ENCODE measurements at regions not wholly inside any gene's neighbourhood (a gene's known extent, or its start where the extent isn't known, plus 50 kb on each side); places are given as distances from the start of the nearest gene placed in this dataset.

GRCh38 chr4:137998666-137999429, 243.3 kb downstream of the SLC7A11 start:
- Histone ChIP-seq H3K9ac (ENCODE audit: low read length in 5 of 5) (no peak overlapping the region), H3K9me3 (ENCODE audit: control insufficient read depth in 5 of 5, low read length in 5 of 5) (no peaks in the 10 kb centered on the region), H3K36me3 (ENCODE audit: control insufficient read depth in 5 of 5, insufficient read depth in 5 of 5, low read length in 5 of 5) (no peaks in the 10 kb centered on the region), H3K4me1 (ENCODE audit: control insufficient read depth in 5 of 5, insufficient read depth in 5 of 5, low read length in 5 of 5) (no peaks in the 10 kb centered on the region), H3K27me3 (ENCODE audit: control insufficient read depth in 5 of 5, insufficient read depth in 4 of 5, low read length in 5 of 5) (no peaks in the 10 kb centered on the region), H3K4me3 (ENCODE audit: low read depth in 1 of 5, low read length in 5 of 5) (no peak overlapping the region), H3K27ac (ENCODE audit: low read depth, low read length) (no peak overlapping the region)

GRCh38 chr4:137997496-137997895, 244.7 kb downstream of the SLC7A11 start:
- Histone ChIP-seq H3K36me3 (ENCODE audit: control insufficient read depth in 5 of 5, insufficient read depth in 5 of 5, low read length in 5 of 5) (no peaks in the 10 kb centered on the region), H3K27me3 (ENCODE audit: control insufficient read depth in 5 of 5, insufficient read depth in 4 of 5, low read length in 5 of 5) (no peaks in the 10 kb centered on the region), H3K9ac (ENCODE audit: low read length in 5 of 5) (no peak overlapping the region), H3K4me1 (ENCODE audit: control insufficient read depth in 5 of 5, insufficient read depth in 5 of 5, low read length in 5 of 5) (no peaks in the 10 kb centered on the region), H3K9me3 (ENCODE audit: control insufficient read depth in 5 of 5, low read length in 5 of 5) (no peaks in the 10 kb centered on the region), H3K4me3 (ENCODE audit: low read depth in 1 of 5, low read length in 5 of 5) (no peak overlapping the region), H3K27ac (ENCODE audit: low read depth, low read length) (no peak overlapping the region)

- Histone ChIP-seq H3K4me3 (ENCODE audit: low read depth in 1 of 5, low read length in 5 of 5) (no peak overlapping the region), H3K27me3 (ENCODE audit: control insufficient read depth in 5 of 5, insufficient read depth in 4 of 5, low read length in 5 of 5) (no peaks in the 10 kb centered on the region), H3K27ac (ENCODE audit: low read depth, low read length) (no peak overlapping the region), H3K36me3 (ENCODE audit: control insufficient read depth in 5 of 5, insufficient read depth in 5 of 5, low read length in 5 of 5) (no peaks in the 10 kb centered on the region), H3K9ac (ENCODE audit: low read length in 5 of 5) (no peak overlapping the region), H3K9me3 (ENCODE audit: control insufficient read depth in 5 of 5, low read length in 5 of 5) (no peaks in the 10 kb centered on the region), H3K4me1 (ENCODE audit: control insufficient read depth in 5 of 5, insufficient read depth in 5 of 5, low read length in 5 of 5) (no peaks in the 10 kb centered on the region)
Observed at GRCh38 chr4:137994853-137995252, 247.3 kb downstream of the SLC7A11 start.

- Histone ChIP-seq H3K9ac (ENCODE audit: low read length in 5 of 5) (no peak overlapping the region), H3K9me3 (ENCODE audit: control insufficient read depth in 5 of 5, low read length in 5 of 5) (no peaks in the 10 kb centered on the region), H3K27me3 (ENCODE audit: control insufficient read depth in 5 of 5, insufficient read depth in 4 of 5, low read length in 5 of 5) (no peaks in the 10 kb centered on the region), H3K4me3 (ENCODE audit: low read depth in 1 of 5, low read length in 5 of 5) (no peak overlapping the region), H3K4me1 (ENCODE audit: control insufficient read depth in 5 of 5, insufficient read depth in 5 of 5, low read length in 5 of 5) (no peaks in the 10 kb centered on the region), H3K36me3 (ENCODE audit: control insufficient read depth in 5 of 5, insufficient read depth in 5 of 5, low read length in 5 of 5) (no peaks in the 10 kb centered on the region), H3K27ac (ENCODE audit: low read depth, low read length) (no peak overlapping the region)
Observed at GRCh38 chr4:137993232-137993631, 248.9 kb downstream of the SLC7A11 start.

GRCh38 chr4:137981277-137981676, 260.9 kb downstream of the SLC7A11 start:
- no peaks in the 10 kb centered on the region for H3K9me3 ChIP-seq (ENCODE audit: control insufficient read depth in 5 of 5, low read length in 5 of 5)
- H3K36me3 ChIP-seq (ENCODE audit: control insufficient read depth in 5 of 5, insufficient read depth in 5 of 5, low read length in 5 of 5): no peaks in the 10 kb centered on the region
- H3K9ac ChIP-seq (ENCODE audit: low read length in 5 of 5): no peak overlapping the region
- H3K4me1 ChIP-seq (ENCODE audit: control insufficient read depth in 5 of 5, insufficient read depth in 5 of 5, low read length in 5 of 5): no peaks in the 10 kb centered on the region
- no peak overlapping the region for H3K4me3 ChIP-seq (ENCODE audit: low read depth in 1 of 5, low read length in 5 of 5)
- H3K27me3 ChIP-seq (ENCODE audit: control insufficient read depth in 5 of 5, insufficient read depth in 4 of 5, low read length in 5 of 5): no peaks in the 10 kb centered on the region
- no peak overlapping the region for H3K27ac ChIP-seq (ENCODE audit: low read depth, low read length)

GRCh38 chr4:137980641-137981040, 261.5 kb downstream of the SLC7A11 start:
- H3K9ac ChIP-seq (ENCODE audit: low read length in 5 of 5): no peak overlapping the region
- no peaks in the 10 kb centered on the region for H3K9me3 ChIP-seq (ENCODE audit: control insufficient read depth in 5 of 5, low read length in 5 of 5)
- H3K4me3 ChIP-seq (ENCODE audit: low read depth in 1 of 5, low read length in 5 of 5): no peak overlapping the region
- no peaks in the 10 kb centered on the region for H3K27me3 ChIP-seq (ENCODE audit: control insufficient read depth in 5 of 5, insufficient read depth in 4 of 5, low read length in 5 of 5)
- no peaks in the 10 kb centered on the region for H3K36me3 ChIP-seq (ENCODE audit: control insufficient read depth in 5 of 5, insufficient read depth in 5 of 5, low read length in 5 of 5)
- no peak overlapping the region for H3K27ac ChIP-seq (ENCODE audit: low read depth, low read length)
- no peaks in the 10 kb centered on the region for H3K4me1 ChIP-seq (ENCODE audit: control insufficient read depth in 5 of 5, insufficient read depth in 5 of 5, low read length in 5 of 5)

- Histone ChIP-seq H3K4me1 (ENCODE audit: control insufficient read depth in 5 of 5, insufficient read depth in 5 of 5, low read length in 5 of 5) (no peaks in the 10 kb centered on the region), H3K9me3 (ENCODE audit: control insufficient read depth in 5 of 5, low read length in 5 of 5) (no peaks in the 10 kb centered on the region), H3K27me3 (ENCODE audit: control insufficient read depth in 5 of 5, insufficient read depth in 4 of 5, low read length in 5 of 5) (no peaks in the 10 kb centered on the region), H3K4me3 (ENCODE audit: low read depth in 1 of 5, low read length in 5 of 5) (no peak overlapping the region), H3K36me3 (ENCODE audit: control insufficient read depth in 5 of 5, insufficient read depth in 5 of 5, low read length in 5 of 5) (no peaks in the 10 kb centered on the region), H3K27ac (ENCODE audit: low read depth, low read length) (no peak overlapping the region), H3K9ac (ENCODE audit: low read length in 5 of 5) (no peak overlapping the region)
Observed at GRCh38 chr4:137979938-137980337, 262.2 kb downstream of the SLC7A11 start.

GRCh38 chr4:137968956-137969678, 273.0 kb downstream of the SLC7A11 start:
- Histone ChIP-seq H3K27ac (ENCODE audit: low read depth, low read length) (no peak overlapping the region), H3K9ac (ENCODE audit: low read length in 5 of 5) (no peak overlapping the region), H3K27me3 (ENCODE audit: control insufficient read depth in 5 of 5, insufficient read depth in 4 of 5, low read length in 5 of 5) (no peaks in the 10 kb centered on the region), H3K36me3 (ENCODE audit: control insufficient read depth in 5 of 5, insufficient read depth in 5 of 5, low read length in 5 of 5) (no peaks in the 10 kb centered on the region), H3K4me3 (ENCODE audit: low read depth in 1 of 5, low read length in 5 of 5) (no peak overlapping the region), H3K4me1 (ENCODE audit: control insufficient read depth in 5 of 5, insufficient read depth in 5 of 5, low read length in 5 of 5) (no peaks in the 10 kb centered on the region), H3K9me3 (ENCODE audit: control insufficient read depth in 5 of 5, low read length in 5 of 5) (no peaks in the 10 kb centered on the region)

- no peak overlapping the region for H3K4me3 ChIP-seq (ENCODE audit: low read depth in 1 of 5, low read length in 5 of 5)
- no peaks in the 10 kb centered on the region for H3K27me3 ChIP-seq (ENCODE audit: control insufficient read depth in 5 of 5, insufficient read depth in 4 of 5, low read length in 5 of 5)
- no peaks in the 10 kb centered on the region for H3K36me3 ChIP-seq (ENCODE audit: control insufficient read depth in 5 of 5, insufficient read depth in 5 of 5, low read length in 5 of 5)
- H3K9ac ChIP-seq (ENCODE audit: low read length in 5 of 5): no peak overlapping the region
- no peaks in the 10 kb centered on the region for H3K4me1 ChIP-seq (ENCODE audit: control insufficient read depth in 5 of 5, insufficient read depth in 5 of 5, low read length in 5 of 5)
- no peaks in the 10 kb centered on the region for H3K9me3 ChIP-seq (ENCODE audit: control insufficient read depth in 5 of 5, low read length in 5 of 5)
- H3K27ac ChIP-seq (ENCODE audit: low read depth, low read length): no peak overlapping the region
Observed at GRCh38 chr4:137967480-137968190, 274.5 kb downstream of the SLC7A11 start.

GRCh38 chr4:137966504-137966903, 275.6 kb downstream of the SLC7A11 start:
- H3K36me3 ChIP-seq (ENCODE audit: control insufficient read depth in 5 of 5, insufficient read depth in 5 of 5, low read length in 5 of 5): no peaks in the 10 kb centered on the region
- H3K27ac ChIP-seq (ENCODE audit: low read depth, low read length): no peak overlapping the region
- H3K9me3 ChIP-seq (ENCODE audit: control insufficient read depth in 5 of 5, low read length in 5 of 5): no peaks in the 10 kb centered on the region
- no peaks in the 10 kb centered on the region for H3K4me1 ChIP-seq (ENCODE audit: control insufficient read depth in 5 of 5, insufficient read depth in 5 of 5, low read length in 5 of 5)
- no peak overlapping the region for H3K4me3 ChIP-seq (ENCODE audit: low read depth in 1 of 5, low read length in 5 of 5)
- no peak overlapping the region for H3K9ac ChIP-seq (ENCODE audit: low read length in 5 of 5)
- H3K27me3 ChIP-seq (ENCODE audit: control insufficient read depth in 5 of 5, insufficient read depth in 4 of 5, low read length in 5 of 5): no peaks in the 10 kb centered on the region
